Right lobe of liver (tissue), 6 donors: ENCODE measurements at regions not wholly inside any gene's neighbourhood (a gene's known extent, or its start where the extent isn't known, plus 50 kb on each side); places are given as distances from the start of the nearest gene placed in this dataset.

Experiments used
- ATAC-seq, 4 donors: fragments of 200-7000 bp; cut with Tn5 transposase; one replicate each; pipeline ENCODE4 v1.9.1; 2020; ENCODE audit warnings: mild to moderate bottlenecking in 4 of 4, moderate library complexity in 4 of 4
- DNase-seq, 3 donors: peaks; one replicate each; pipeline ENCODE4 v3.0.0-alpha.2; 2020
- H3K27ac ChIP-seq, 3 donors: fragments of 200-600 bp; one replicate each; pipeline ENCODE4 v1.8.0; 2022
- H3K27me3 ChIP-seq, 2 donors: fragments of 200-600 bp; one replicate each; pipeline ENCODE4 v1.8.0; 2022
- H3K36me3 ChIP-seq, 4 donors: fragments of 200-600 bp; sonication (generic) in 1 of 4; one replicate each; pipeline versions ENCODE4 v1.5.1 to v1.8.0; 2017 to 2022; ENCODE audit warnings: control low read depth in 1 of 4
- H3K4me1 ChIP-seq, 4 donors: fragments of 200-600 bp; sonication (generic) in 1 of 4; one replicate each; pipeline versions ENCODE4 v1.5.1 to v1.8.0; 2017 to 2022; ENCODE audit warnings: control low read depth in 1 of 4
- H3K4me3 ChIP-seq, 3 donors: fragments of 200-600 bp; one replicate each; pipeline ENCODE4 v1.8.0; 2022
- H3K9me3 ChIP-seq, 4 donors: fragments of 200-600 bp; sonication (generic) in 1 of 4; one replicate each; pipeline versions ENCODE4 v1.5.1 to v1.8.0; 2017 to 2022; ENCODE audit warnings: control low read depth in 1 of 4
- CTCF ChIP-seq, 4 donors: fragments of 200-600 bp in 3 of 4; fragments of 450-650 bp in 1 of 4; IDR thresholded peaks; one replicate each; pipeline versions ENCODE4 v1.5.1 to v1.8.0; 2016 to 2022; ENCODE audit warnings: antibody characterized with exemption in 4 of 4, mild to moderate bottlenecking in 2 of 4
- POLR2A ChIP-seq: fragments of 450-650 bp; IDR thresholded peaks from one replicate; pipeline ENCODE4 v1.6.1; 2017; ENCODE audit warnings: antibody characterized with exemption, mild to moderate bottlenecking
- WGBS: methylation state at CpG from one replicate; pipeline ENCODE4 v1.1.6; 2018; ENCODE audit warnings: low coverage, low lambda C conversion rate; ENCODE audit not compliant: insufficient coverage; ENCODE audit errors: missing lambda C conversion rate; 5-methylcytosine and 5-hydroxymethylcytosine counted together
- intact Hi-C, 2 donors: fragments of 100-400 bp; cut with DNase I; formaldehyde crosslinking; loops; one replicate each; pipeline versions ENCODE4 v1.11.2 to v1.14.1; 2022
- donor health status: DM: no; HTN: yes; CAD: no.
- donor health status: DM: no; HTN: no; CAD: no.
- donor health status: DM: no; HTN: no; CAD: no.
- donor health status: DM: no; HTN: yes; CAD: no.
- donor health status: DM: no; HTN: yes; CAD: no.

- 72% methylated on average over 2 of the region's 2 CpGs for WGBS
- Histone ChIP-seq H3K27me3 (no peaks in the 10 kb centered on the region), H3K4me1 (no peaks in the 10 kb centered on the region), H3K4me3 (no peak overlapping the region), H3K27ac (no peak overlapping the region), H3K36me3 (no peaks in the 10 kb centered on the region), H3K9me3 (no peaks in the 10 kb centered on the region)
- no peak for DNase-seq
- TF ChIP-seq POLR2A (no peak), CTCF (IDR thresholded peaks at IDR 0.05) (no peak)
- intact Hi-C loops = no loop called here
- no peak for ATAC-seq
Observed at GRCh38 chr15:35713733-35714132, 167.8 kb upstream of the DPH6 start.

GRCh38 chr15:35717721-35718120 lies 171.8 kb upstream of the DPH6 start:
- intact Hi-C loops = no loop called here
- DNase-seq (no peak), ATAC-seq (no peak)
- H3K9me3 ChIP-seq = no peaks in the 10 kb centered on the region
- no peak overlapping the region for H3K4me3 ChIP-seq
- H3K4me1 ChIP-seq = no peaks in the 10 kb centered on the region
- H3K36me3 ChIP-seq = no peaks in the 10 kb centered on the region
- TF ChIP-seq CTCF (IDR thresholded peaks at IDR 0.05) (no peak), POLR2A (no peak)
- H3K27me3 ChIP-seq = no peaks in the 10 kb centered on the region
- 72% methylated on average over 4 of the region's 4 CpGs for WGBS
- H3K27ac ChIP-seq = no peak overlapping the region

- no peaks in the 10 kb centered on the region for H3K27me3 ChIP-seq
- 42% methylated on average over 2 of the region's 2 CpGs for WGBS
- no peaks in the 10 kb centered on the region for H3K4me1 ChIP-seq
- intact Hi-C loops = no loop called here
- no peak overlapping the region for H3K27ac ChIP-seq
- ATAC-seq (no peak), DNase-seq (no peak)
- no peaks in the 10 kb centered on the region for H3K9me3 ChIP-seq
- H3K4me3 ChIP-seq = no peak overlapping the region
- no peaks in the 10 kb centered on the region for H3K36me3 ChIP-seq
- TF ChIP-seq CTCF (IDR thresholded peaks at IDR 0.05) = no peak
Observed at GRCh38 chr15:35720019-35720418, 174.1 kb upstream of the DPH6 start.

- Histone ChIP-seq H3K4me3 (no peak overlapping the region), H3K9me3 (no peaks in the 10 kb centered on the region), H3K36me3 (no peaks in the 10 kb centered on the region), H3K27ac (no peak overlapping the region), H3K27me3 (no peaks in the 10 kb centered on the region), H3K4me1 (no peaks in the 10 kb centered on the region)
- WGBS = 71% methylated on average over 2 of the region's 2 CpGs
- DNase-seq = no peak
- intact Hi-C loops = no loop called here
- no peak for TF ChIP-seq POLR2A
- no peak for ATAC-seq
Observed at GRCh38 chr15:35720984-35721383, 175.0 kb upstream of the DPH6 start.

- no peaks in the 10 kb centered on the region for H3K36me3 ChIP-seq
- no peak for ATAC-seq
- H3K9me3 ChIP-seq = no peaks in the 10 kb centered on the region
- intact Hi-C loops = no loop called here
- WGBS = 74% methylated on average over 3 of the region's 4 CpGs
- TF ChIP-seq POLR2A (no peak), CTCF (IDR thresholded peaks at IDR 0.05) (no peak)
- no peak for DNase-seq
- H3K27ac ChIP-seq = no peak overlapping the region
- H3K4me3 ChIP-seq = no peak overlapping the region
- no peaks in the 10 kb centered on the region for H3K27me3 ChIP-seq
- no peaks in the 10 kb centered on the region for H3K4me1 ChIP-seq
Observed at GRCh38 chr15:35721751-35722150, 175.8 kb upstream of the DPH6 start.
